Cardiac muscle cell (in vitro differentiated cells and primary cell): ENCODE measurements at regions not wholly inside any gene's neighbourhood (a gene's known extent, or its start where the extent isn't known, plus 50 kb on each side); places are given as distances from the start of the nearest gene placed in this dataset.

Experiments
- DNase-seq, 2 donors: peaks; one replicate each; pipeline versions ENCODE4 v3.0.0 to v3.0.0-alpha.2; 2010 to 2017; ENCODE audit warnings: low read depth in 1 of 2, low spot score in 1 of 2
- H3K27ac ChIP-seq: fragments of 200-600 bp; sonication (generic); 2 replicates; pipeline ENCODE4 v1.5.1; 2016
- H3K27me3 ChIP-seq: fragments of 200-600 bp; sonication (generic); 2 replicates; pipeline ENCODE4 v1.6.0; 2016; ENCODE audit warnings: control low read depth
- H3K36me3 ChIP-seq: fragments of 200-600 bp; sonication (generic); 2 replicates; pipeline ENCODE4 v1.5.1; 2016; ENCODE audit warnings: control low read depth
- H3K4me1 ChIP-seq: fragments of 200-600 bp; sonication (generic); 2 replicates; pipeline ENCODE4 v1.8.1; 2017; ENCODE audit warnings: low read depth, mild to moderate bottlenecking, mixed run types
- H3K4me3 ChIP-seq: fragments of 200-600 bp; sonication (generic); 2 replicates; pipeline ENCODE4 v1.5.1; 2016; ENCODE audit warnings: mild to moderate bottlenecking
- H3K9me3 ChIP-seq: fragments of 200-600 bp; sonication (generic); 2 replicates; pipeline ENCODE4 v1.5.1; 2017; ENCODE audit warnings: low read depth, mild to moderate bottlenecking, control low read depth
- CTCF ChIP-seq: IDR thresholded peaks from 2 replicates; pipeline ENCODE4 v1.5.1; 2012; ENCODE audit warnings: low read depth, mild to moderate bottlenecking, low read length

- Histone ChIP-seq H3K4me1 (no peaks in the 10 kb centered on the region), H3K27me3 (no peaks in the 10 kb centered on the region), H3K4me3 (no peak overlapping the region), H3K27ac (no peak overlapping the region), H3K36me3 (no peaks in the 10 kb centered on the region), H3K9me3 (no peaks in the 10 kb centered on the region)
- DNase-seq: no peak
- TF ChIP-seq CTCF: no peak
Measured at GRCh38 chr5:57581772-57582171, 99.2 kb upstream of the ACTBL2 start.

GRCh38 chr5:57581222-57581621, 98.6 kb upstream of the ACTBL2 start:
- Histone ChIP-seq H3K4me1 (no peaks in the 10 kb centered on the region), H3K36me3 (no peaks in the 10 kb centered on the region), H3K27me3 (no peaks in the 10 kb centered on the region), H3K27ac (no peak overlapping the region), H3K4me3 (no peak overlapping the region), H3K9me3 (no peaks in the 10 kb centered on the region)
- TF ChIP-seq CTCF: no peak
- no peak for DNase-seq

DNA sequence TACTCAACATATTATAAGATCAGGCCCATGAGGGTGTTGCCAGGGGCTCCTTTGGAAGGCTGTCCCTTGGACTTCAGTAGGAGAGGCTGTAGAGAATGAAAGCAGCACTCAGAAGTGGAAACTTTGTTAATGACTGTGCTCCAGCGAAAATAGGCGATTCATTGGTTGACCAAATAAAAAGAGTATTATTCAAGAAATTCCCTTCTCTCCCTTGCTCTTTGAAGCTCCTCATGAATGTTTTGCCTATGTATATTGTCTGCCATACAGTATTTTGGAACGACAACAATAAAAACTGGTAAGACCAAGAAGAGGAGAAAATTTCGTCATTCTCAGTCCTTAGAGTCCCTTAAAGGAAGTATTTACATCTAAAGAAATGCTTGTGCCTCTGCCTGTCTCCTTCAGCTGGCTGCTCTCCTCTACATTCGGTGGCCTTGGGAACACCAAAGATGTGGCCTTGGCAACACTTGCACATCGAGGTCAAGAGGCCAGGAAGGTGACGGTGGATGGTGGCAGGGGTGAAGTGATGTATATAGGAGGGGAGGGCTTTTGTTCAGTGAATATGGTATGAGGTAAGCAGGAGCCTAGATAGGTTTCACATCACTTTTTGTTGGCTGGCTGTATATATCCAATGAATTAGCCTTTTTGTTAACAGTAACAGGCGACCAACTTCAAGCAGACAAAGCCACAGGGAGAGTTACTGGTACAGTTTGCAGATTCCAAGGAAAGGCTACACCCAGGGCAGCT, 95.0 kb upstream of the ACTBL2 start:
- DNase-seq: no peak
- H3K27ac ChIP-seq: no peak overlapping the region
- H3K36me3 ChIP-seq: no peaks in the 10 kb centered on the region

GRCh38 chr5:57576317-57576716, 93.7 kb upstream of the ACTBL2 start:
- H3K9me3 ChIP-seq: no peaks in the 10 kb centered on the region
- no peaks in the 10 kb centered on the region for H3K27me3 ChIP-seq
- no peak for TF ChIP-seq CTCF
- no peaks in the 10 kb centered on the region for H3K36me3 ChIP-seq
- no peak for DNase-seq
- H3K4me3 ChIP-seq: no peak overlapping the region
- no peak overlapping the region for H3K27ac ChIP-seq
- no peaks in the 10 kb centered on the region for H3K4me1 ChIP-seq

More for the DNA sequence above, 95.0 kb upstream of the ACTBL2 start:
- no peak for TF ChIP-seq CTCF
- Histone ChIP-seq H3K4me3 (no peak overlapping the region), H3K9me3 (no peaks in the 10 kb centered on the region), H3K27me3 (no peaks in the 10 kb centered on the region), H3K4me1 (no peaks in the 10 kb centered on the region)

DNA sequence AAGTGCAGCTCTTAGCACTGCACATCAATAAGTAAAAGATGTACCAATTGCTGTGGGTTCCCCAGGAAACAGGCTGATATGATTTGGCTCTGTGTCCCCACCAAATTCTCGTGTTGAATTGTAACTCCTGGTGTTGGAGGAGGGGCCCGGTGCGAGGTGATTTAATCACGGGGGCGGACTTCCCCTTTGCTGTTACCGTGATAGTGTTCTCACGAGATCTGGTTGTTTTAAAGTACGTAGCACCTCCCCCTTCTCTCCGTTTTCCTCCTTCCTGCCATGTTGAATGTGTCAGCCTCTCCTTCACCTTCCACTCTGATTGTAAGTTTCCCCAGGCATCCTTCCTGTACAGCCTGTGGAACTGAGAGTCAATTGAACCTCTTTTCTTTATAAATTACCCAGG, 93.2 kb upstream of the ACTBL2 start:
- H3K4me3 ChIP-seq: no peak overlapping the region
- H3K27me3 ChIP-seq: no peaks in the 10 kb centered on the region
- DNase-seq: no peak
- H3K27ac ChIP-seq: no peak overlapping the region
- no peaks in the 10 kb centered on the region for H3K9me3 ChIP-seq
- no peak for TF ChIP-seq CTCF
- no peaks in the 10 kb centered on the region for H3K36me3 ChIP-seq
- no peaks in the 10 kb centered on the region for H3K4me1 ChIP-seq
